Activated CD4-positive, alpha-beta T cell treated with anti-CD3 and anti-CD28 coated beads, Interleukin-2, amount 50 U/mL, for 4 hours (primary cell): ENCODE measurements at regions not wholly inside any gene's neighbourhood (a gene's known extent, or its start where the extent isn't known, plus 50 kb on each side); places are given as distances from the start of the nearest gene placed in this dataset.

Experiments used
- DNase-seq, 2 experiments: peaks; one replicate each; pipeline ENCODE4 v3.0.0-alpha.2; 2020

DNA sequence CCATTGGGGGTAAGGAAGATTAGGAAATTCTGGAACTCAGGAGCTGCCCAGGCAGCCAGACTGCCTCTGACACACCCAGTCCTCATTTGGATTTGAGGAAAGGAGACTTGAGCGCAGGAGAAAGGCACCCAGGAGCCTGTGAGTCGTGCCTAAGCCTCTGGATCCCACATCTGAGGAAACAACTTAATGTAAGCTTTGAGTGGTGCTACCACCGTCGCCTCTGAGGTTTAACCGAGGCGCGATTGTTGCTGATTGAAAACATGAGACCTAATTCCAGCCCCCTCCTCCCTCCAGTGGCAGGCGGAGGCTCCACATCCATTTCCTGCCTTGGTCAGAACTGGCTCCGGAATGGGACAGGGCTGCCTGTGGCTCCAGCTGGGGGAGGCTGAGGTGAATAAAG, 176.7 kb upstream of the PKDCC start:
- DNase-seq, result no peak

DNA sequence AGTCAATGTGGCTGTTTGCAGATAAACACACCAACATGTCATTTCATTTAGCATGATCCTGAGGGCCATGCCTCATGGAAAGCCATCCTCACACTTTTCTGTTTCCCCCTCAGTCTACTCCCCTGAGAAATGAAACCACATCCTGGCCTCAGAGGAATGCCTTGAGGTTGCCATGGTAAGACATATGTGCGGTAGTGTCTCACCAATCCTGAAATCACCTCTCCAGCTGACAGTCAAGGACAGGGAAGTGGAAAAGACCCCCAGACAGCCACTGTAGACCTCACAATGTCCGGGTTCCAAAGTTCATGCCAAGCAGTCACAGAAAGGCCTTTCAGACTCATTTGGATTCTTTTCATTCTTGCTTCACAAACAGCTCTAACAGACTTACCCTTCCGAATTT, 175.2 kb upstream of the PKDCC start:
- DNase-seq, result no peak

DNA sequence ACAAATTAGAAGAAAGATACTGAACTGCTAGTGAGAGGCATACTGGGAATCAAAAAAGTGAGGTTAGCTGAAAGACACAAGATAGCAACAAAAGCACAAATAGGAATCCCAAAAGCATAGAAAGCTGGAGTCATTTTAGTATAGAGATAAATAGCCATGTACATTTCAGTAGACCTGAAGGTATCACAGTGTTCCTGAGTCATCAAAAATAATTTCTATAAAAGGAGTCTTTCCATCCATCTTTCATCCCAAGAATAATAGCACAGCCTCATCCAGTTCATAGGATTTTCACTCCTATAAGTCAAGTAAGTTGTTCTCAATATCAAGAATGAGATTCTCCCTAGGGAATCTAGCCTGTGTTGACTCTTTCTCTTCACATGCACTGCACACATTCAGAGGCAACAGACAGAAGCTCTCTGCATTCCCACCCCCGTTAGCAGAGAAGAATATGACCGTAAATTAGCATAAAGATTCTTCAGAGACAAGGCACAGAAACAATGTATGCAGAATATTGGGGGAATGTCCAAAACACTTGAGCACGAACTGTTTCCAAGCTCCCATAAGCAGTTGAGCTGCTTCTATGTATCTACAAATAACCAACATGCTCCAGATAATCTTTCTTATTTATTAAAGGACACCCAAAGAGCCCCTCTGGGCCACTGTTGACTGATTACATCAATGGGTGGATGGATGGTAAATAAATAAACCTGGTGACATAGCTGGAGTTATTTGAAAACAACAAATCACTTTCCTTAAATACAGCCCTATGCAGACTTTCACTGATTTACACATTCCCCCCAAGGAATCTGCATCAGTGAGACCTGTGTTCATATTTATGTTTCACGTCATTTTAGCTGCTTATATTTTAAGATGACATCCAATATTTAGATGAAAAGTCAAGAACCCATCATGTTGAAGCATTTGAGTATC, 174.5 kb upstream of the PKDCC start:
- no peak for DNase-seq

- DNase-seq, result no peak
These were observed 170.6 kb upstream of the PKDCC start for GRCh38 chr2:41877114-41877678.

GRCh38 chr2:41878056-41878455, 169.8 kb upstream of the PKDCC start:
- no peak for DNase-seq

GRCh38 chr2:41878716-41879234, 169.0 kb upstream of the PKDCC start:
- no peak for DNase-seq

GRCh38 chr2:41879235-41879916, 168.4 kb upstream of the PKDCC start:
- DNase-seq, result no peak

GRCh38 chr2:41880561-41881243, 167.1 kb upstream of the PKDCC start:
- no peak for DNase-seq

- DNase-seq, result no peak
These were observed 166.6 kb upstream of the PKDCC start for GRCh38 chr2:41881249-41881648.

DNA sequence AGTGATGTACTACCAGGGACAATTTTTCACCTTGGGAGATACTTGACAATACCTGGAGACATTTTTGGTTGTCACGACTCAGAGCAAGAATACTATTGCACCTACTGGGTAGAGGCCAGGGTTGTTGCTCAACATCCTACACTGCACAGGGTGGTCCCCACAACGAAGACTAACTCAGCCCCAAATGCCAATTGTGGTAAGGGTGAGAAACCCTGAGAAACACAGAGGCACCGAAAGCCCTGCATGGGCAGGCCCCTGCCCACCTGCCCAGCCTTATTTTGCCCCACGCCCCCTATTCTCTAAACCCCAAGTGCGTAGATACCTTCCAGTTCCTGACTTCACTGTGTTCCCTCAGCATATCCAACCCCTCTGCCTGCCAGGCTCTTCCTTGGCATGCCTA, 163.1 kb upstream of the PKDCC start:
- DNase-seq, result no peak

DNA sequence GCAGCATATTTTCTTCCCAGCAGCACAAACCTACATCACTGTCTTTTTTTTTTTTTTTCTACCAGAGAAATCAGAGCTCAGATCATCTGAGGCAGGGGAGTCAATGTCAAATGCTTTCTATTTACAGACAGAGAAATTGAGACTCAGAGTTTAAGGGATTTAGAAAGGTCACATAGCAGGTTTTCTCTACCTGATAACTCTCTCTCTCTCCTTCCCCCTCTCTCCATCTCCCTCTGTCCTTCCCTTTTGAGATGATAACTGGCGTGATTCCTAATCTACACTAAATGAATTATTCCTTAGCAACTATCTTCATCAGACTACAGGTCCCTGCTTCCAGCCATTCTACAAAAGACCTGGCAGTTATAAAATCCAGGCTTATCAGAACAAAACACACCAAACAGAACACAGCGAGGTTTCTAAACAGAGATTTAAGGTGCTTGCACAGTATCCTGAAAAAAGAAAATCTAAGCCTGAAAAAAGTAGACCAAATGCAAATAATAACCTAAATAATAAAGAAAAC, 161.6 kb upstream of the PKDCC start:
- DNase-seq, result no peak

DNA sequence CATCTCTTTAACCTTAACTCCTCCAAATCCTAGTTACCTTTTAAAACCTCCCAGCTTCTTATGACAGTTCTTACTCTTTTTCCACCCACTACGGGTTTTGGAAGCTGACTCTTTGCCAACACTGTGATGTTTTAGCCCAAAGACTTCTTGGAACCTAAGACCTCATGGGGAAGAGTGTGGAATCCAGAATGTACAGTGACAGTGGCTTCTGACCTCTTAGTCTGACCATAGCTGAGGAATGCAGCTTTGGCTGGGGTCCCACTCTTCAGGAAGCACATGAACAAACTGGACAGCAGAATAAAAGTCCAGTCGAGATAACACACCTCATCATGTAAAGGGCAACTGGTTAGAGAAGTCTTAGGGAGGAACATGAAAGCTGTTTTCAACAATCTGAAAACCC, 161.1 kb upstream of the PKDCC start:
- no peak for DNase-seq

GRCh38 chr2:41890341-41890740, 157.5 kb upstream of the PKDCC start:
- DNase-seq, result no peak

DNA sequence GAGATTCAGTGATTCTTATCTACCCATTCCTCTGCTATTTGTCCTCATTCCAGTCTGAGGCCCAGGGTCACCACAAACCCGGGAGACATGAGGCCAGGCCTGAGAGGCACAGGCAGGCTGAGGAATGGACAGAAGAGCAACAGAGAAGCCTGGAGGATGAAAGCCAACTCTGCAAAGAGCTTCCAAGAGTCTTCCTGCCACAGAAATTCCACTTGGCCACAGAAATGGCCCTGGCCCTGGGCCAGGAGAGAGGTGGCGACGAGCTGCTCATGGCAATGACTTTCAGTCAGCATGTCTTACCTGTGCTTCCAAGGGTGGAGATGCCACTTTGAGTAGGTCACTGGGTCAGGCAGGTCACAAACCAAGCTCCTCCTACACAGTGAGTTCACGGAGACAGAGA, 155.3 kb upstream of the PKDCC start:
- DNase-seq, result no peak

DNA sequence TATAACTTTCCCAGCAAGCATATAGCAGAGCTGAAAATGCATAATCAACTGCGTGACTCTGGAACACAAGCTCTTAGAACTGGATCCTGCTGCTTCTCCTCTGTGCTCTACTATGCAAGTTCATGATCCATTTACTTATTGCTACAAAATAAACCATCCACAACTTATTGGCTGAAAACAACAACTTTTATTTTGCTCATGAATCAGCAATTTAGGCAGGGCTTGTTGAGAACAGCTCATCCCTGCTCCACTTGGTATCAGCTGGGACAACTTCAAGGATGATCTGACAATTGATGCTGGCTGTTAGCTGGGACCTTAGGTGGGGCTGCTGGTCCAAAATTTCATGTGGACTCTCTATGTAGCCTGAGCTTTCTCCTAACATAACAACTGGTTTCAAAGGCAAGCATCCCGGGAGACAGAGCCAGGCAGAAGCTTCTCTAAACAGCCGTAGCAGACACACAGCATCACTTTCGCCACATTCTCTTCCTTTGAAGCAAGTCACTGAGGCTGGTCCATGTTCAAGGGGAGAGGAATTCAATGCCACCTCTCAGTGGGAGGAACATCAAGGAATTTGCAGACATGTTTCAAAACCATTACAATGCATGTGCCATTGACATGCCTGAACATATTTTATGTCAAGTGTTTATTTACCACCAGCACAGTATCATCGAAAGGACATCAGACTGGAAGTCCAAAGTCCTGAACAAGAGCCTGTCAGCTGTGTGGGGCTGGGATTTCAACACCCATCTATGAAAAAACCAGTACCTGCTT, 153.1 kb upstream of the PKDCC start:
- no peak for DNase-seq

DNA sequence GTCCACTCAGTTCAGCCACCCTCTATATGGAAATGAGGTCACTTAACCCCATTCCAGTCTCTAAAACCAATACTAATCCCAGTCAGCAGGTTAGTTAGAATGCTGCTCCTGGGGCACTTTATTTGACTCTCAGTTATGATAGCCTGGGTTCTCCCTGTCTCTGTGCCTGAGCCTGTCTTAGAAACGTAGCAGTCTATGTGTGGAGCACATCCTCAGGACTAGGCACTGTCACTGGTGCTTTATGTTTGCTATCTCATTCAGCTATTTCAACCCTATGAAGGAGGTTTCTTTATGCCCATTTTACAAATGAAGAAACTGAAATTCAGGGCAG, 152.5 kb upstream of the PKDCC start:
- no peak for DNase-seq

- DNase-seq, result no peak
These were observed 151.5 kb upstream of the PKDCC start for GRCh38 chr2:41896186-41896846.

GRCh38 chr2:41899189-41899588, 148.6 kb upstream of the PKDCC start:
- DNase-seq, result no peak

DNA sequence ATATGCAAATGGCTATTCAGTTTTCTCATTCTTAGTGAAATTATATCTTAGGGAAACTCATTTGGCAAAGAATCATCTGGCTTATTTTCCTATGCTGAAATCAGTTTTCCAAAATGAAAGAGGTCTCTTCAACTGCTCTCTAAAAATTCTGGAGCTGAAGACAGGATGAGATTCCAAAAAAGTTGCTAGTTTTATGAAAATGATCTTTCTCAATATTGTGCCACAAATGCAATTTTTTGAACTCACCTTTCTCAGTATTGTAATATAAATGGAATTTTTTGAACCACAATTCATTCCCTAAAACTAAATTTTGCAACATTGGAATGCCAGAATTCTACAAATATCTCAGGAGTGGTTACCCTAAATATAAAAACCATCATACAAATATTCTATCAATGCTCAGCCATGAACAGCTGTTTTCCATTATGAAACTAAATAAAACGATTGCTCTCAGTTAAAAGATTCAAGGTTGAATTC, 147.7 kb upstream of the PKDCC start:
- no peak for DNase-seq

DNA sequence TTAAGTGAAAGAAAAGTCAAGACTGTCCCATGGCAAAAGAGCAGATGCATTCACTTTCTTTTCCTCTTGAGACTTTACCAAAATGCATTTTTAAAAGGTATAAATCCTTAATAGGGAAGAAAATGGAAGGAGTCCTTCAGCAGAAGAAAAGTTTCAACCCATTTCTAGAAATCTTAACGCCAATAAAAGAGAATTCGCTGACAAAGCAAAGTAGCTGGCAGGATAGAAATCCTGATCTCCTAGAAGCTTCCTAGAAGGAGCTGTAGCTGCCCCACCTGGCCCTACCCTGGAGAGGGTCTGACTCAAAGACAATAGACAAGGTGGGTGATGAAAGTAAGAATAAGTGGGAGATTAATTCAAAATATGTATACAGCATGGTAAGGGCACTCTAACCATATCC, 144.9 kb upstream of the PKDCC start:
- no peak for DNase-seq

DNA sequence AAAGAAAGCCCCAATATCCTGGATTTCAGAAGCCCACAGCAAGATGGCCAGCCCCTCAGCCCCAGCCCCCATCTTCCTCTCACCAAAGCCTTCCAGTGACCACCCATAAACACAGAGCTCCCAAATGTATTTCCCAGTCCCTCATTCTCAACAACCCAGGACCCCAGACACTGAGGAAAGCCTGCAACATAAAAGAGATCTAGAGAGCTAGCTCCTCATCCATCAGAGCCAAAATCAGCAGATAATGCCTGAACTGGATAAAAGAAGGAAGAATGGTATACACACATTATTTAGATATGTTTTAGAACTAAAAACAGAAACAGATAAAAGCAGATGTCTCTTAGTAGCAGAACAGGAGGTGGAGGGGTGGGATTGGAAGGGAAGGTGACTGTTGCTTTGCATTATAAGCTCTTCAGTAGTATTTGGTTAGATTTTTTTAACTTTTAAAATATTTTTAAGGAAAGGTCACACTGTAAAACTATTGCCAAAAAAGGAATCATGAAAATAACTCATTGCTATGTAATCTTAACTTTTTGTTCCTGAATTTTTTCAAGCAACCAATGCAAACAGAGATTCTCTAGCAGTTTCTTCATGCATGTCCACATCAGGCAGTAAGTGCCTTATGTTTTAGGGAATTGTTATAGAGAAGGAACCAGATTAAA, 144.2 kb upstream of the PKDCC start:
- DNase-seq, result no peak
